Gastroesophageal sphincter (tissue), 4 donors: ENCODE measurements at regions not wholly inside any gene's neighbourhood (a gene's known extent, or its start where the extent isn't known, plus 50 kb on each side); places are given as distances from the start of the nearest gene placed in this dataset.
"Not testable (repeated sequence)": the region's sequence is repeated elsewhere in the genome, so short reads cannot be mapped to it uniquely, and the experiment has no call there.

Experiments
- ATAC-seq: fragments of 150-250 bp; one replicate; pipeline ENCODE4 v1.9.1; 2016; ENCODE audit warnings: mild to moderate bottlenecking, moderate library complexity
- H3K27ac ChIP-seq, 4 donors: fragments of 200-600 bp; sonication (generic) in 3 of 4; 1 replicate in 3 of 4; 2 replicates in 1 of 4; pipeline ENCODE4 v1.5.1; 2016 to 2019
- H3K27me3 ChIP-seq: fragments of 200-600 bp; sonication (generic); one replicate; pipeline ENCODE4 v1.5.1; 2019
- H3K36me3 ChIP-seq, 2 donors: fragments of 200-600 bp; sonication (generic); one replicate each; pipeline ENCODE4 v1.5.1; 2019; ENCODE audit warnings: control low read depth in 1 of 2
- H3K4me1 ChIP-seq, 3 donors: fragments of 200-600 bp; sonication (generic); 1 replicate in 2 of 3; 2 replicates in 1 of 3; pipeline ENCODE4 v1.5.1; 2016 to 2019; ENCODE audit warnings: control low read depth in 2 of 3
- H3K4me3 ChIP-seq, 2 donors: fragments of 200-600 bp; sonication (generic); one replicate each; pipeline ENCODE4 v1.5.1; 2019; ENCODE audit warnings: mild to moderate bottlenecking in 1 of 2, moderate library complexity in 1 of 2
- H3K9me3 ChIP-seq, 3 donors: fragments of 200-600 bp; sonication (generic); one replicate each; pipeline ENCODE4 v1.5.1; 2017 to 2019; ENCODE audit warnings: control low read depth in 2 of 3
- EP300 ChIP-seq: sonication (generic); formaldehyde crosslinking; IDR thresholded peaks from one replicate; pipeline ENCODE4 v1.6.1; 2017; ENCODE audit warnings: antibody characterized with exemption, mild to moderate bottlenecking
- POLR2A ChIP-seq, 2 donors: fragments of 450-650 bp; IDR thresholded peaks; one replicate each; pipeline ENCODE4 v1.6.1; 2017; ENCODE audit warnings: antibody characterized with exemption in 2 of 2, mild to moderate bottlenecking in 2 of 2, moderate library complexity in 1 of 2
- POLR2AphosphoS5 ChIP-seq: sonication (generic); formaldehyde crosslinking; IDR thresholded peaks from one replicate; pipeline ENCODE4 v1.6.1; 2017; ENCODE audit warnings: antibody characterized with exemption
- WGBS, 2 donors: methylation state at CpG; one replicate each; pipeline ENCODE4 v1.1.5; 2018; ENCODE audit warnings: low coverage in 1 of 2; 5-methylcytosine and 5-hydroxymethylcytosine counted together
- TF ChIP-seq, protein P1 (sequence below), 4 experiments: fragments of 200-600 bp in 2 of 4; fragments of 450-650 bp in 2 of 4; sonication (generic) in 1 of 4; IDR thresholded peaks; one replicate each; pipeline ENCODE4 v1.5.1; 2017 to 2019; ENCODE audit warnings: antibody characterized with exemption in 4 of 4, mild to moderate bottlenecking in 2 of 4, moderate library complexity in 2 of 4

DNA sequence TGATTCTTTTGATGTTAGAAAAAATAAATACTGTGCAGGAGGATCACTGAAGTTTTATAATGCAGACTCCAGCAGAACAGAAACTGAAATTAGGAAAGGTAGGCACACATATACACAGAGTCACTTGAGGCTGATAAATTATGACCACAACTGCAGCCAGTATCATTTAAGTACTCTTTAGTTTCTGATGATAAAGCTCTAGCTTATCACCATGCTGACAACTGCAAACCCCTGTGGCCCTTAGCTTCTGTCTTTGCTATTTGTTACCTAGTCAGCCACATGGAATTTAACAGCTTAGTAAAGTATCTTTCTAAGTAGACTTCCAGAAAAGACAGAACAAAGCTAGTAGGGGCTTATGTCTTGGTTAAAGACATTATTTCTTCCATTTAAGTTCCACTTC, 734.8 kb upstream of the CDH6 start:
- no peak overlapping the region for H3K4me3 ChIP-seq
- no peaks in the 10 kb centered on the region for H3K9me3 ChIP-seq
- H3K27me3 ChIP-seq = no peaks in the 10 kb centered on the region
- no peak for ATAC-seq
- H3K27ac ChIP-seq = no peak overlapping the region
- TF ChIP-seq EP300 = no peak
- TF ChIP-seq POLR2AphosphoS5 = no peak
- no peak for TF ChIP-seq POLR2A (IDR thresholded peaks at IDR 0.05)
- H3K36me3 ChIP-seq = no peaks in the 10 kb centered on the region
- H3K4me1 ChIP-seq = no peaks in the 10 kb centered on the region

DNA sequence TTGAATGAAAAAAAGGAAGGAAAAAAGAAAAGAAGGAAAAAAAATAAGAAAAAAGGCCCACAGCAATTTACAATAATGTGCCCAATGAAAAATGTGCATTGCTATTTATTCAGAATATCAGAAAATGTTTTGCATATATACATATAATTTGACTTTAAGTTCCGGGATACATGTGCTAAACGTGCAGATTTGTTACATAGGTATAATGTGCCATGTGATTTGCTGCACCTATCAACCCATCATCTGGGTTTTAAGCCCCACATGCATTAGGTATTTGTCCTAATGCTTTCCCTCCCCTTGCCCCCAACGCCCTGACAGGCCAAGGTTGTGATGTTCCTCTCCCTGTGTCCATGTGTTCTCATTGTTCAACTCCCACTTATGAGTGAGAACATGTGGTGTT, 738.0 kb upstream of the CDH6 start:
- H3K4me1 ChIP-seq, H3K4me3 ChIP-seq, ATAC-seq, H3K9me3 ChIP-seq, H3K27me3 ChIP-seq, H3K36me3 ChIP-seq, H3K27ac ChIP-seq: not testable (repeated sequence)
- WGBS, 2 donors = 76 to 93% methylated on average over 3 of the region's 3 CpGs

DNA sequence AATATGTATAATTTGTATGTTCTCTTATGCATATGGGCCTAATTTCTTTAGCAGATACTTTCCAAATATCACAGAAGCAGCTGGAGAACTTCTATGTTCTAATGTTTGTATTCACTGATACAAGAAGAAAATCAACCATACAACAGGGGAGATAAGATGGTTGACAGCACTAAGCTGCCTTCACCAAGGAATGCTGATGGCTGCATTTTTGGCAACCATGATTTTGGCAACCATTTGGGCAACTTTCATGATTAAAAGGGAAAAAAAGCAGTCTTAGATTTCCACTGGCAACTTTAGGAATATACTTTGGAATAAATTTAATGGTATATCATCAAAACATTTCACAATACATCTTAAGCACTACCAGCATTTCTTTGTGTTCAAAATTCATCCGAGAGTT, 740.3 kb upstream of the CDH6 start:
- TF ChIP-seq, protein P1, sequence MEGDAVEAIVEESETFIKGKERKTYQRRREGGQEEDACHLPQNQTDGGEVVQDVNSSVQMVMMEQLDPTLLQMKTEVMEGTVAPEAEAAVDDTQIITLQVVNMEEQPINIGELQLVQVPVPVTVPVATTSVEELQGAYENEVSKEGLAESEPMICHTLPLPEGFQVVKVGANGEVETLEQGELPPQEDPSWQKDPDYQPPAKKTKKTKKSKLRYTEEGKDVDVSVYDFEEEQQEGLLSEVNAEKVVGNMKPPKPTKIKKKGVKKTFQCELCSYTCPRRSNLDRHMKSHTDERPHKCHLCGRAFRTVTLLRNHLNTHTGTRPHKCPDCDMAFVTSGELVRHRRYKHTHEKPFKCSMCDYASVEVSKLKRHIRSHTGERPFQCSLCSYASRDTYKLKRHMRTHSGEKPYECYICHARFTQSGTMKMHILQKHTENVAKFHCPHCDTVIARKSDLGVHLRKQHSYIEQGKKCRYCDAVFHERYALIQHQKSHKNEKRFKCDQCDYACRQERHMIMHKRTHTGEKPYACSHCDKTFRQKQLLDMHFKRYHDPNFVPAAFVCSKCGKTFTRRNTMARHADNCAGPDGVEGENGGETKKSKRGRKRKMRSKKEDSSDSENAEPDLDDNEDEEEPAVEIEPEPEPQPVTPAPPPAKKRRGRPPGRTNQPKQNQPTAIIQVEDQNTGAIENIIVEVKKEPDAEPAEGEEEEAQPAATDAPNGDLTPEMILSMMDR (IDR thresholded peaks at IDR 0.05) = no peak
- no peak for TF ChIP-seq EP300
- no peak for TF ChIP-seq POLR2AphosphoS5
- no peak for TF ChIP-seq POLR2A (IDR thresholded peaks at IDR 0.05)
- no peaks in the 10 kb centered on the region for H3K4me1 ChIP-seq
- ATAC-seq = no peak
- H3K27me3 ChIP-seq = no peaks in the 10 kb centered on the region
- 35 to 62% methylated on average over 1 of the region's 1 CpG for WGBS, 2 donors
- no peaks in the 10 kb centered on the region for H3K36me3 ChIP-seq
- no peak overlapping the region for H3K4me3 ChIP-seq
- H3K9me3 ChIP-seq = no peaks in the 10 kb centered on the region
- no peak overlapping the region for H3K27ac ChIP-seq

DNA sequence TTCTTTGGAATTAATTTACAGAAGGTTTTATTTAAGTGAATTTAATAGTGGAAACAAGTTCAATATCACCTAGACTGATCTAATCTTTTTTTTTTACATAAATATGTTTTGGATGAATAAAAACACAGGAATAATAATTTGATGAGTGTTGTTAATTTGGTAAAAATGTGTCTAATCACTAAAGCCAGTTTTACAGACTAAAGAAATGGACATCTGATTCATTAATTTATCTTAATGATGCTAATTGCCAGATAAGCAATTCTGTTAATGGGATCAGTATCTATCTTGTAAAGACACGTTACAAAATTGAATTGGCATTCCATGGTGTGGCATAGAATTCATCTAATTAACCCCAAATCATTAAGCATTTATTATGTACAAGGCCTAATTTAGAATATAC, 743.3 kb upstream of the CDH6 start:
- no peaks in the 10 kb centered on the region for H3K27me3 ChIP-seq
- no peak for ATAC-seq
- no peaks in the 10 kb centered on the region for H3K4me1 ChIP-seq
- no peaks in the 10 kb centered on the region for H3K36me3 ChIP-seq
- H3K27ac ChIP-seq = no peak overlapping the region
- no peaks in the 10 kb centered on the region for H3K9me3 ChIP-seq
- TF ChIP-seq POLR2A (IDR thresholded peaks at IDR 0.05) = no peak
- no peak overlapping the region for H3K4me3 ChIP-seq
- 57 to 90% methylated on average over 1 of the region's 1 CpG for WGBS, 2 donors

DNA sequence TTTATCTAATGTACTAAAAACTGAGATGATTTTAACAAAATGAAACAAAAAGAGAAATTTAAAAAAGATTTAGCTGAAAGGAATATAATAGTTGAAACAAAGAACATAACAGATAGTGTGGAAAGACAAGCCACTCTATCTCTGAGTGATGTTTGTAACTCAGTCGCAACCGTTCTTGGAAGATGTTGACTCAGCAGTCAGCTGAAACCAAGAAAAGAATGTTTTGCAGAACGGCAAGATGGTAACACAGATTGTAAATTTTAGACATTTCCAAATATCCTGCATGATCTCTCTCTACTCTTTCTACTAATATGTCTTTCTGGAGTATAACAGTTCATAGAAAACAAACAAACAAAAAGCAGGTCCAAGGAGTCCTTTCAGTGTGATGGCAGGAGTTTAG, 746.1 kb upstream of the CDH6 start:
- no peaks in the 10 kb centered on the region for H3K27me3 ChIP-seq
- H3K9me3 ChIP-seq = no peaks in the 10 kb centered on the region
- no peaks in the 10 kb centered on the region for H3K4me1 ChIP-seq
- H3K36me3 ChIP-seq = no peaks in the 10 kb centered on the region
- TF ChIP-seq, protein P1 (IDR thresholded peaks at IDR 0.05) = no peak
- TF ChIP-seq EP300 = no peak
- TF ChIP-seq POLR2AphosphoS5 = no peak
- TF ChIP-seq POLR2A (IDR thresholded peaks at IDR 0.05) = no peak
- no peak overlapping the region for H3K4me3 ChIP-seq
- WGBS, 2 donors = 76 to 88% methylated on average over 3 of the region's 3 CpGs
- H3K27ac ChIP-seq = no peak overlapping the region
- ATAC-seq = no peak

DNA sequence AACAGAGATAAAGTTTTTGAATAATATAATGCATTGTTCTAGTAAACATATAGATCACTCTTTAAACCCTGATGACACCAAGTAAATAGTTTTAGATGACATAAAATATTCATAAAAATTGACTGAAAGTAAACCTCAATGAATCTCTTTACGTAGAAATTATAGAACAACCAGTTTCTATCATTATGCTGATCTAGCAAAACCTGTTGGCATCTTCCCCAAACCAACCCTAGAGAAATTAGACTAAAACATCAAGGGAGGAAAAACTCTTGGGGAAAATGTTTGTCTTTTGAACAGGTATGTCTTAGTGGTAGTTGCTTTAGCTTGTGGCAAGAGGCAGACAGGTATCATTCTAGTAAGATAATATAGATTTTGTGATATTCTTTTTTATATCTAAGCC, 747.0 kb upstream of the CDH6 start:
- Histone ChIP-seq H3K27ac (no peak overlapping the region), H3K9me3 (no peaks in the 10 kb centered on the region), H3K4me3 (no peak overlapping the region), H3K27me3 (no peaks in the 10 kb centered on the region), H3K4me1 (no peaks in the 10 kb centered on the region), H3K36me3 (no peaks in the 10 kb centered on the region)
- TF ChIP-seq EP300 = no peak
- TF ChIP-seq POLR2A (IDR thresholded peaks at IDR 0.05) = no peak
- TF ChIP-seq POLR2AphosphoS5 = no peak
- TF ChIP-seq, protein P1 (IDR thresholded peaks at IDR 0.05) = no peak
- WGBS, 2 donors = 90 to 94% methylated on average over 1 of the region's 1 CpG
- ATAC-seq = no peak

DNA sequence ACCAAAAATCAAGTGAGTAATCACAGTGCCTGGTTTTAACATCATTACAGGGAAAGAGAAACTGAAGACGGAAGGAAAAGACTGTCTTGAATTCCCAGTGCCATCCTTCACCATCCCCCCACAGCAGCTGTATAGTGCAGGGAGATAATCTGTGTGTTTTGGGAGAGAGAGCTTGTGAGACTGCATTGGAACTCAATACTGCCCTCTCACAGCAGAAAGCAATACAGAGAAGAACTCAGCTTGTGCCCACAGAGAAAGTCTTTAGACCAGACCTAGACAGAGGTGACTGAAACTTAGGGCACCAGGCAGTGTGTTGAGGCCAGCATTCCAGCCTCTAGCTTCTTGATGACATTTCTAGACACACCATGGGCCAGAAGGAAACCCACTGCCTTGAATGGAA, 754.7 kb upstream of the CDH6 start:
- Histone ChIP-seq H3K36me3 (no peaks in the 10 kb centered on the region), H3K9me3 (peaks cover 0 to 20% (median 0%) of the 10 kb centered on the region in 3 donors), H3K27me3 (no peaks in the 10 kb centered on the region), H3K27ac (no peak overlapping the region), H3K4me3 (no peak overlapping the region), H3K4me1 (no peaks in the 10 kb centered on the region)
- ATAC-seq = no peak
- TF ChIP-seq POLR2AphosphoS5 (no peak), POLR2A (IDR thresholded peaks at IDR 0.05) (no peak), EP300 (no peak)
- TF ChIP-seq, protein P1 (IDR thresholded peaks at IDR 0.05) = no peak
- WGBS, 2 donors = 20% methylated on average over 1 of the region's 1 CpG; no CpG with 5 or more reads in 1 of the 2 donors
